NCI-H1436 (cell line): ENCODE measurements at regions not wholly inside any gene's neighbourhood (a gene's known extent, or its start where the extent isn't known, plus 50 kb on each side); places are given as distances from the start of the nearest gene placed in this dataset.
A peak's percentile ranks its signal among the peaks of the same experiment; 100 is the strongest.
"Not testable (repeated sequence)": the region's sequence is repeated elsewhere in the genome, so short reads cannot be mapped to it uniquely, and the experiment has no call there.

Experiments used
- DNase-seq: peaks from one replicate; lab custom pipeline; 2025; lab: John Stamatoyannopoulos, UW

DNA sequence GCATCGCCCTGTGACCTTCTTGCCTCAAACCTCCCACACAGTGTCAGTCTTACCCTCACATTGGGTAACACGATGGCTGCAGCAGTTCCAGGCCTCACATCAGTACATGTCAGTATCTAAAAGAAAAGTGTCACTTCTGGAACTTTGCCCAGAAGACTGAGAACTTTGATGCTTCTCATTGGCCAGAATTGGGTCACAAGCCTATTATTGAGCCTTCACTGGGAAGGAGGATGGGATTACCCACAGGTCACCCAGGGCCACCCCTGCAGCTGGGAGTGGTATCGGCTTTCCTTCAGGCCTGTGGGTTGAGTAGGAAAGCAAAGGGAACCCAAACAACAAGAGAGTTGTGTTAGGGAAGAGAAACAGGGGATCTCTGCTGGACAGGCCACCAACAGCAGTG lies 111.5 kb downstream of the NPY start:
- no peak for DNase-seq

DNA sequence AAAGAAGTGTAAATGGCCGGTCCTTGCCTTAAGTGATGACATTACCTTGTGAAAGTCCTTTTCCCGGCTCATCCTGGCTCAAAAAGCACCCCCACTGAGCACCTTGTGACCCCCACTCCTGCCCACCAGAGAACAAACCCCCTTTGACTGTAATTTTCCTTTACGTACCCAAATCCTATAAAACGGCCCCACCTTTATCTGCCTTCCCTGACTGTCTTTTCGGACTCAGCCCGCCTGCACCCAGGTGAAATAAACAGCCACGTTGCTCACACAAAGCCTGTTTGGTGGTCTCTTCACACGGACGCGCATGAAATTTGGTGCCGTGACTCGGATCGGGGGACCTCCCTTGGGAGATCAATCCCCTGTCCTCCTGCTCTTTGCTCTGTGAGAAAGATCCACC lies 112.4 kb downstream of the NPY start:
- not testable (repeated sequence) for DNase-seq

DNA sequence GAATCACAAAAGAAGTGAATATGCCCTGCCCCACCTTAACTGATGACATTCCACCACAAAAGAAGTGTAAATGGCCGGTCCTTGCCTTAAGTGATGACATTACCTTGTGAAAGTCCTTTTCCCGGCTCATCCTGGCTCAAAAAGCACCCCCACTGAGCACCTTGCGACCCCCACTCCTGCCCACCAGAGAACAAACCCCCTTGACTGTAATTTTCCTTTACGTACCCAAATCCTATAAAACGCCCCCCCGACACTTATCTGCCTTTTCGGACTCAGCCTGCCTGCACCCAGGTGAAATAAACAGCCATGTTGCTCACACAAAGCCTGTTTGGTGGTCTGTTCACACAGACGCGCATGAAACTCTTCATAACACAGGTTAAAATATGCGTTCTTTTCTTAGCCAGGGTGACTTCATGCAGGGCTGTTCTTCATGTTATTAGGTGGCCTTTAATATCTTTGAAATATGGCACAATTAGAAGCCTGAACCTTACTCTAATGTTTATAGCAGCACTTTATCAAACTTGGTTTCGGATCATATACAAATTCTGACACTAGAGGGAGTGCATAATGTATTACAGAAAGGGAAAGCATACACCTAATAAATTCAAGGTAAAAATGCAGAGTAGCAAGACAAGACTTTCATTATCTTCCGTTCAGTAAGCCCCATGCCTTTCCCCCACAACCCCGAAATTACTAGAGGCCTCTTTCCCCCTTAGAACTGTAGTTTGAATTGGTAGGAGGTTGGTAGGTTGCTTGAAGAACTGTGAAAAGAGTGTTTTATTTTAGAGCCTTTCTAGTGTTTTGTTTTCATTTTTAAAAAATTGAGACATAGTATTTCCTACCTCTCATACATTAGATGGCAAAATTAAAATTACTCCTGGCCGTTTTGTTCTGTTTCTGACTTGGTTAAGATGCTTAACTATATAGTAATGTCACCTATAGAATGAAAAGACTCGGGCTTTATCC lies 117.9 kb downstream of the NPY start:
- DNase-seq: peak; percentile 24

DNA sequence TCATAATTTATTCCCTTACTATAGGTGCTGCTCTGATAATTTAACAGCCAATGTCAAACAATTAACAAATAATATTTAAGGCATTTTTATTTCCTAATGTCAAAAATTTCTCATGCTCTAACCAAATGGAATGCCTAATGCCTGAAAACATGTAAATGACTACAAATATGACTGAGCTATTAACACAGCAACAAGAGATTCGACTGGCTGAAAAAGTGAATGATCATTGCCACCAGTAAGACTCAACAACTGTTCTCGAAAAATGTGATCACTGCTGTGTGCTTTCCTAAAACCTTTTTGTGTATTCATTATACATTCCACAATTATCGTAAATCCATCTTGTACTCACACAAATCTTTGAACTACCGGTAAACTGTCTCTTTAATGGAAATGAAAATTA lies 118.7 kb downstream of the NPY start:
- DNase-seq: no peak

DNA sequence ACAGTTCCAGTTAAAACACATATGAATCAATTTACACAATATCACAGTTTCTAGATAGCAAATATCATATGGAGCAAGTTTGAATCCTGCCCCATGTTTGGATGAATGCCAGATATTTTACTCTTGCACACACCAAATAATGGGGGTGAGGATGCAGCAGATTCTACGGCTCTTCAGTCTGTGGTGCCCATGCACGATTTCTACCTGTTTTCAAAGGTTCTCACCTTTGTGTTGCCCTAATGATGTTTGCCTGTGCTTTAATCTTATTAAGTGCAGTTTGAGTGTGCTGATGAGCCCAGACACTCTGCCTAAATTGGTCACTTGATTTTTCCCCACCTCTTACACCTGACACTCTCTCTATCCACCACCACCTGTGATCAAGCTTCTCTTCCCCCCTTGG lies 119.6 kb downstream of the NPY start:
- DNase-seq: no peak

DNA sequence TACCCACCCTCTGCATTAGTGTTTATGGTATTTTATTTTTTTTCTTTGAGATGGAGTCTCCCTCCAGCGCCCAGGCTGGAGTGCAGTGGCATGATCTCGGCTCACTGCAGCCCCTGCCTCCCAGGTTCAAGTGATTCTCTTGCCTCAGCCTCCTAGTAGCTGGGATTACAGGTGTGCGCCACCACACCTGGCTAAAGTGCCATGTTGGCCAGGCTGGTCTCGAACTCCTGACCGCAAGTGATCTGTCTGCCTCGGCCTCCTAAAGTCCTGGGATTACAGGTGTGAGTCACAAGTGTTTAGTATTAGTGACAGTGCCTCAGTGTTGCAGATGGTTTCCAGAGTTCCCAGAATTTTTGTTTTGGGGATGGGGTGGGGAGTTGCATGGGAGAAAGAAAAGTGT lies 120.3 kb downstream of the NPY start:
- DNase-seq: no peak

DNA sequence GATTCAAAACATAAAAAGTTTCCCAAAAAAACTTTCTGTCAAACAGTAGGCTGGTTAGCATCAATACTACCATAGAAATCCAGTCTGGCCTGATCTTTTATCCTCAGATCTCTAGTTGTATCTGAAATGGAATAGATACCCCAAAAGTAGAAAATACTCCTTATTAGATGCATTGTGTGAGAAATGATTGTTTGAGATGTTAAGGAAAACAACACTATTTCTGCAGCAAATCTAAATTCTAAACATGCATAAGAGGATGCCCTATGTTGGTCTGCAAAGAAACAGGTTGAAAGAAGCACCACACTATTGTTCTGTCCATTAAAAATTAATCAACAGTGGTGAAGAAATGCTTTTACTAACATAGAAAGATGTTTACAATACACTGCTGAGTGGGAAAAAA lies 121.0 kb downstream of the NPY start:
- DNase-seq: no peak

DNA sequence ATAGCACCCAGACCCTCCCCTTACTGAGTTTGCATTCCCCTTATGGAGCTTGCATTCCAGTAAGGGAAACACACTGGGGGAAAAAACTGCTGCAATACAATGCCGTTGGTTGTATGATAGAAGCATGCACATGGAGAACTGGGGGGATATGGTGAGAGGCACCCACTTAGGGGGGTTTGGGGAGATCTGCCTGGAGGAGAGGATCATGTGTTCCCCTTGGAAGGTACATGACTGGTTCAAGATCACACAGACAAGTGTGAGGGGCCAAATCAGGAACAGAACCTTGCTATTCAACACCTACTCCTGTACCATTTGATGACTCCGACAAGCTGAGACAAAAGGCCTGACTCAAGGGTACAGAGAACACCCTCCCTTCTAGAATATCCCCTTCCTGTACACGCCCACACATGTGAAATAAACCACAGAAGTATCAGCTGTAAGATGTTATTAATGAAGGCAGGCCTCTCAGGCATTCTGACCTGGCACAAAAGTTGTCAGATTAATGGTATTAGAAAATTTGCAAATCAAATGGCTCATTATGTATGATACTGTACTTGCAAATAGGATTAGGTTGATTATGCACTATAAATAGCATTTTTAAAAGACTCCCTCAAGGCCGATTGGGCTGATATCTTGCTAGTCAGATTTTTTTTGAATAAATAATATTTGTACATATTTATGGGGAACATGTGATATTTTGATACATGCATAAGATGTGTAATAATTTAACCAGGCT lies 122.2 kb downstream of the NPY start:
- no peak for DNase-seq

DNA sequence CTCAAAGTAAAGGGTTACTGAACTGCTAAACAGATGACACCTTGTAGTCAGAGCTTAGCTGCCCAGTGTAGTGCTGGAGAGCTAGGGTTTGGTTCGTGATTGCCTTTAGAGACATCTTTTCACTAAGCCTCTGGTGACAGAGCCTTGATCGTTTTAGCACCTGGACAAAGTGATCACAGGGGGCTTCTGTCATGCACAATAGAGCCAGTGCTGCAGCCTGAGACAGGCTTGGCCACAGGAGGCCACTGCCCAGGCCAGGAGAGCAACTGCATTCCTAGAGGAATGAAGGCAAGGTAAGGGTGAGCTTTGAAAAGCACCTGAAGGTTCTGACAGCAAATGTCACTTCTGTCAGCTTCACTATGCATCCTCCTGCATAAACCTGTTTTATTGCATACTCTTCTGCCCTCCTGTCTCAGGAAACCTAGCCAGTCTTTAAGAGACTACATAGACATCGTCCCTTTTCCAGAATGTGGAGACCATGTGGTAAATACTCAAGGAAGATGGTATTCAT lies 122.9 kb downstream of the NPY start:
- no peak for DNase-seq

DNA sequence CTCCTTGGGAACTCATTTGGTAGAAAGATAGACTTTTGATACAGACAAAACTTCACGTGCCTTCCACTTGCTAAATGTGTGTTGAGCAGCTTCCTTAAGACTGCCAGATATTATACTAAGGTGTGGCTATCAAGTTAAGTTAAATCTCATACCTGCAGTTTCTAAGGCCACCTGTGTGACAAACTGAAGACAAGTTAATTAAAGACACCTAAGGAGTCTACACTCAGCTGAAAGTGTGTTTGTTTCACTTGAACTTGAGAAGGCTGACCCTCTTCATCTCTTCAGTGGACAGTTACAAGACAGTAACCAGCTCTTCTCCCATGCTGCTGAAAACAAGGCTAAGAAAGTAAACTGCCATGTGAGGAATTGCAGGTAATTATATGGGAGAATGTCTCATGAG lies 124.0 kb downstream of the NPY start:
- no peak for DNase-seq

DNA sequence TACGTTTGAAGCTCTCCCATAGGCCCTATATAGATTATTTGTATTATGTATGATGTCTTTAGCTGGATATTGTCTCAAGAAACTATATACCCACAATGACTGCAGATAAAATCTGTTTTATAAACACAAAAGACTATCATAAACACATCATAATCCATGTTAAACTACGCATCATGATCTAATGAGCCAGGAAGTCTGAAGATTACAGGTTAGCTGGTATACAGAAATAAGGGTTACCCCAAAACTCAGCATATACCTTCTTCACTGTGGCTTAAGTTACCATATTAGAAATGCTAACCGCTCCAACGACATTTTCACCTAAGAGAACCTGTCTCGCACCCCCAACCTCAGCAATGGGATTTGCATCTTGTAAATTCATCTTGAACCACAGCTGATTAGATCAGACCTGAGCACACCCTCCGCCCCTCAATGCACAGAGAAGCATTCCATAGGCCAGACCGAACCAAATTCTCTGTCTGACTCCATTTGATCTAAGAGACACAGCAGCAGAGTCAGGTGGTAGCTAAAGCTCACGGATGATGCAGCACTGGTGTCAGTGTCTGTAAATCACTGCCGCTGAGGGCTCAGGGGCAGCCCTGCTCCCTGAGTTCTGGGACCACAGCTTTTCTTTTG lies 124.9 kb downstream of the NPY start:
- no peak for DNase-seq

DNA sequence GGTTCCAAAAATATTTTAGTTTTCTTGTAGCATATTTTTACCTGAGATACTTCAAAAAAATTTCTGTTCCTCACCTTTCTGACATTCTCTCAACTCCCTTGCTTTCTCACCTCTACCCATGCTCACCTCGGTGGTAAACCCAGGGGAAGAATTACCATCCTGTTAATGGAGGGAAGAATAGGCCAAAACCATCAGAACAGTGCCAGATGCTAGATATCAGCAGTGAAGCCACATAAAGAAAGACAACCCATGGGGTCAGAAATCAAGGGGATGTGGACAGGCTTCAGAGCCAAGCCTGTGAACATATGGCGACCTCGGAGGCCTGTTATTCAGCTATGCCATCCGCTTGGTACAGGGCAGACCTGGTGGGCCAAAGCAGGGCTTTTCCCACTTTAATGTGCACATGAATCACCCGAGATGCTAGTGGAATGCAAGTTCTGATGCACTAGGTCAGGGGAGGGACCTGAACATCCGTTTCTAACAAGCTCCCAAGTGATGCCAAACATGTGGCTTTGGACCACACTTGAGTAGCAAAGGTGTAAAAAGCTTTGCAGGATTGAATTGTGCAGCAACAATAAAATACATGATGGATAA lies 125.5 kb downstream of the NPY start:
- no peak for DNase-seq

DNA sequence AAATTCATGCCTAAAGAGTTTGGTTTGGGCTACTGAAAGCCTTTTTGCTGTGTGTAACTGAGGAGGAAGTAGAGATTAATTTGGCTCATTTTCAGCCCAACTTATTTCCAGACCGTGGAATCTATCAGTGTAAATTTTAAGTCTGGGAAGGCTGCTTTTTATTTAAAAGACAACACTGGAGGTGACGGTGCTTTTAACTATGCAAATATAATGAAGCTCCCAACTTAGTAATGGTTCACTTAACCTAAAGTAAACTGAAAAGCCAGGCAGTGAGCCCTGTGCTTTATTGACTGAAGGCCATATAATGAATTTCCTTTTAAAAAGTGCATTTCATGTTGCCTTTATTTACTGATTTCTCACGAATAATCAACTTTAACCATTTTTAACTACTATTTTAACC lies 127.2 kb downstream of the NPY start:
- DNase-seq: no peak

DNA sequence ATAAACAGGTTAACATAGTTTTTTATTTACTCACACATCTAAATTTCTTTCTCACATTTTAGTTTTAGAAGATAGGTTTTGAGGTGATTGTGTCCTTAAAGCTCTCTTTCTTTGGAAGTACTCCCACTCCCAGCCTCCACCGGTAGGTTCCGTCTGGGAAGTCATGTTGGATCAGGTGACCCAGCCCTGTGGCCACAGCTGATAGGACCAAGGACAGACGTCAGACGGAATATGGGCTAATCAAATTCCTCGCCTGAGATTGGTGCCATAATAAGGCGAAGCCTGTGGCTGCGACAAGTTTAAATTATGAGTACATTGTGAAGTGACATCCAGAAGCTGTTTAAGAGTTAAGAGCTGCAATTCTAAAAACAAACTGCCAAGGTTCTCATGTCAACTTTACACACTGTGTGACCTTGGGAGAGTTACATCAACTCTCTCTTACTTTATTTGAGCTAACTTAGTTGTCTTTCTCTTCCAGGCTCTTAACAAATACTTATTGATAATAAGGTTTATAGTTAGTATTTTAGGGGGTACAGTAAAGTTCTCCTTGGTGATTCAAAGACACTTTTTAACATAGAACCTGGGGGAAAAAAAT lies 133.6 kb downstream of the NPY start:
- no peak for DNase-seq

DNA sequence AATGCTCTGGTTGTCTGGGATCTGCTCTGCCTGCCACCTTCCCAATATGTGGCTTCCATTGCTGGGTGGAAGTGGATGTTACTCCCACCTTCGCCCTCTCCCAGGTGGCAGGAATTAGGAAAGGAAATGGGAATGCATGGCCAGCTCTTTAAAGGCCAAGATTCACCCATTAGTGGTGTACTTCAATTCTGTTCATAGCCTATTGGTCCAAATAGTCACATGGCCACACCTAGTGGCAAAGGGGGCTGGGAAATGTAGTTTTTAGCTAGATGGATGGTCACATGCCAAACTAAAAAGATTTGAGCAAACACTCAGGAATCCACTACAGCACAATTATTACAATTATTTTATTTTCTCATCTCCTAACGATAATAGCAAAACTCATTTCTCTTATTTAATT lies 135.1 kb downstream of the NPY start:
- DNase-seq: no peak

DNA sequence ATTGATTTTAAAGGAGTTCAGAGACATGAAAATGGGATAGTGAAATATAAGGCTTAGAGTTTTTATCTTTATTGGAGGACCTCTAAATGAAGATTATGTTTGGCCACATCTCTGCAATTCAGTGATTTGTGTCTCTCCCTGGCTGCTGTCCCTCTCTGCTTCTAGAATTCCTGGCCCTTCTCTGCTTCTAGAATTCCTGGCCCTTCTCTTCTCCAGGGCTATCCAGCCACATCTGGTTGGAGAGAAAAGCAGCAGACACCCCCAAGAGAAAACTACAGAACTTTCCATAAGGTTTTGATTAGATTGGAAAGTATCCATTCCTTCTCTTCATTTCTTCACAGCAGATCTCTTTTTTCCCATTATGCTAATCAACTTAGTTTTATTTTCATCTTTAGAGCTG lies 135.5 kb downstream of the NPY start:
- DNase-seq: no peak

DNA sequence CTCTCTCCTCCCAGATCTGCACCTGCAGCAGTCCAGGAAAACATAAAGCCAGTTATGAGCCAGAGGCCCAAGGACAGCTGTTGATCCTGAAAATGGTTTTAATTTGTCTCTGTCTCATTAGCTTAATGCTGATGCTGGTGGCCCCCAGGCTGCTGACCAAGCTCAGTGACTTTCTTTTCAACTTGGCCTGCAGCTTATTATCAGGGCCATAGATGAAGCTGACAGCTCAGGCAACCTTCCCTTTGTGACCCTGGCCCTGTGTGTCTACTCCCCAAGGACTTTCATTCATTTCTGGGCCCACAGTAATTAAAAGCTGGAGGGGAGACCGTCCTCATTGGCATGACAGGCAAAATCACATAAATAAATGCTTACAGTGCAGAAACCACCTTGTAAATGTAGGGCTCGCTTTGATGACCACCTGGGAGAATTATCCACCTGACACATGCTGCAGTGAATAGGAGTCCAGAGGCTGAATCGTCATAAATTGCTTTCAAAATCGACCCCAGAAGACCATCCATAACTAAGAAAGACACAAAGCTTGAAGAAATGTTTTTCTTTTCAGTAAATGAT lies 138.5 kb downstream of the NPY start:
- no peak for DNase-seq

DNA sequence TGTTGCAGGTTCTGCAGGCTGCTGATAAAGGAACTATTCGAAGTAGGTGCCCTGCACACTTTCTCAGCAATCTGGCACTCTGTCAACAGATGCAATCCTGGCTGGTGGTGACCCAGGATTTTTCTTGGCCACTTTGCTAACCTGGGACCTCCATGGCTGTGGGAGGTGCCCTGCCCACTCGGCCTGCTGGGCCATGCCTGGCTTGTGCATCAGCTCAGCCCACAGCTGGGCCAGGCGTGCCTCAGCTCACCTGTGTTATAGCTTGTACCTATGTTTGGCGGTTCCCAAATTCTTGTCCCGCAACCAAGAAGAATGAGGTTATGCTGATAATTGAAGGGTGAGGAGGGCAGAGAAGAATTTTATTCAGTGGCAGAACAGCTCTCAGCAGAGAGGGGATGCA lies 141.7 kb downstream of the NPY start:
- DNase-seq: no peak

DNA sequence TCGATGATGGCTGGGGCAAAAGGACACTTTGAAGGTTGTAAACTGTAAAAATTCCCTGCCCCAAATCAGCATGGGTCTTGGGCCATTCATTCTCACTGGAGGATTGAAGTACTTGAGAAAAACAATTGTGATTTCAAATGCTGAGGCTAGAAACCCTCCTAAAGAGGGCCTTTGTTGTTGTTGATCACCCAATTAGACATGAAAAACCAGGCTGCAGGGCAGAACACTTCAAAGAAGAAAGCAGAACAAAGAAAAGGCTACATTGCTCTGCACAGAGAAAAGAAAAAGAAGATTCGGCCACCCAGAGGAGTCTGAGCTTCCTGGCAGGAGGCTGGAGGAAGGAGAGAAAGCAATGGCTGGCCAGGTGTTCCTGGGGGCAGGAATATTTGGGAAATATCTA lies 143.1 kb downstream of the NPY start:
- no peak for DNase-seq

DNA sequence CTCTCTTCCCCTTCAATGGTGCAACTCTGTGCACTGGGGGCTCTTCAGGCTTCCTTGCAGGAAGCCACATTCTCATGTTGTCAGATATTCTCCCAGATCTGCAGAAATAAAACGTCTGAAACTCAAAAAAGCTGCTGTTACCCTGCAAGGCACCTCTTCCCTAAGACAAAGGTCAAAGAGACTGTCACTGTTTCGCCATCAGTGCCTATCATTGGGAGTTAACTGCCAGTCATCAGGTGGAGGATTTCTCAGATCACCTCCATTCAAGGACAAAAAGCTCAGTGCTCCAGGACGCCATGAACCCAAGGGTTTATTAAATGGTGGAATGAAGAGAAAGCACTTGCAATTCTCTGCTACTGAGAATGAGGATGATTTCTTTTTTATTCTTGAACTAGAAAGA lies 144.6 kb upstream of the PALS2 start:
- no peak for DNase-seq

DNA sequence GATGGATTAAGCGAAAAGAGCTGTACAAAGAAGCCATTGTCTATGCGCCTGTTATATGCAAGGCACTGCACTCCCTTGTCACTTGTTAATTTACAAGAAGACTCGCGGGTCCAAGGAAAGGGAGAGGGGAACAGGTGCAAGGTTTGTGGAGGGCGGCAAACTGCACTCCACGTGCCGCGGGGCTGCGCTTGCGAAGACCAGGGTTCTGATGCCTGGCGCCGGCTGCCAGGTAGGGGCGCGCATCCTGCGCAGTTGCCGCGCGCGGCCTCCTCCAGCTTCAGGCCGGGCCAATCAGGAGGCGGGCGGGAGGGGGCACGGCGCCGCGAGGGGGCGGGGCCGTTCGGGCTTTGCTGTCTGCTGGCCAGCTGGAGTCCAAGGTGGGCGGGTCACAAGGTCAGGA lies 140.6 kb upstream of the PALS2 start:
- DNase-seq: no peak

DNA sequence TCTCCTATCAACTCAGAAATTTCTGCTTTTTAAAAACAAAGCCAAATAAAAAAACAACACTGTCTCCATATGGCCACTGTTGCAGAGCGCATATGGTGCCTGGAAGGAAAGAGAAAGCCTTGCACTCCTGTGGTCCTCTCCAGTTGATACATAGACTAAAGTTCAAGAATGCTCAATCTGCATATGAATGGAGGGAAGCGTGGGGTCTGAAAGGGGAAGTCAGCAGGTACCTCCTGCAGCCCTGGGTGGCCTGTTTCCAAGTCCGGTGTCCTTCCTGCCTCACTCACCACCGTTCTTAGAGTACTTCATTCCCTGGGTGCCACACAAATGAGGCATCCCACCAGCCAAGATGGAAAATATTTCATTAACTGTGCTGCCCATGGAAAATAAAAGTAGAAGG lies 138.3 kb upstream of the PALS2 start:
- DNase-seq: no peak
